ENCODE measurements at regions not wholly inside any gene's neighbourhood (a gene's known extent, or its start where the extent isn't known, plus 50 kb on each side); places are given as distances from the start of the nearest gene placed in this dataset.
"Not testable (repeated sequence)": the region's sequence is repeated elsewhere in the genome, so short reads cannot be mapped to it uniquely, and the experiment has no call there.

- no peak for DNase-seq
These were observed 266.4 kb downstream of the ANAPC1 start for GRCh38 chr2:111617299-111618225.

- DNase-seq: peak; percentile 41
These were observed 265.6 kb downstream of the ANAPC1 start for GRCh38 chr2:111618226-111618977.

GRCh38 chr2:111618978-111619902 is 264.8 kb downstream of the ANAPC1 start:
- DNase-seq: no peak

- no peak for DNase-seq
These were observed 263.7 kb downstream of the ANAPC1 start for GRCh38 chr2:111620281-111620680.

- no peak for DNase-seq
These were observed 261.1 kb downstream of the ANAPC1 start for GRCh38 chr2:111622859-111623258.

GRCh38 chr2:111623380-111623779 is 260.6 kb downstream of the ANAPC1 start:
- DNase-seq: no peak

GRCh38 chr2:111624411-111625156 is 259.4 kb downstream of the ANAPC1 start:
- DNase-seq: no peak

GRCh38 chr2:111625157-111625537 is 258.8 kb downstream of the ANAPC1 start:
- not testable (repeated sequence) for DNase-seq

GRCh38 chr2:111626037-111626864 is 257.7 kb downstream of the ANAPC1 start:
- no peak for DNase-seq

GRCh38 chr2:111626865-111627163 is 257.2 kb downstream of the ANAPC1 start:
- DNase-seq: no peak

GRCh38 chr2:111627256-111627655 is 256.7 kb downstream of the ANAPC1 start:
- no peak for DNase-seq

- no peak for DNase-seq
These were observed 255.8 kb downstream of the ANAPC1 start for GRCh38 chr2:111628221-111628620.

- DNase-seq: no peak
These were observed 254.0 kb downstream of the ANAPC1 start for GRCh38 chr2:111629983-111630382.

- DNase-seq: no peak
These were observed 251.3 kb downstream of the ANAPC1 start for GRCh38 chr2:111632661-111633060.

GRCh38 chr2:111633189-111633588 is 250.8 kb downstream of the ANAPC1 start:
- DNase-seq: no peak

GRCh38 chr2:111633643-111634042 is 250.3 kb downstream of the ANAPC1 start:
- no peak for DNase-seq

GRCh38 chr2:111634050-111634794 is 249.8 kb downstream of the ANAPC1 start:
- no peak for DNase-seq

GRCh38 chr2:111634995-111635538 is 248.9 kb downstream of the ANAPC1 start:
- no peak for DNase-seq

- no peak for DNase-seq
These were observed 247.1 kb downstream of the ANAPC1 start for GRCh38 chr2:111636905-111637304.

Measured in muscle of arm (tissue), 1 donor.